ENCODE measurements at regions not wholly inside any gene's neighbourhood (a gene's known extent, or its start where the extent isn't known, plus 50 kb on each side); places are given as distances from the start of the nearest gene placed in this dataset.

- Histone ChIP-seq H3F3A (ENCODE audit: insufficient read depth, low read length, poor library complexity, severe bottlenecking) (no peaks in the 10 kb centered on the region), H3K27ac (ENCODE audit: low read length) (no peak overlapping the region), H3K79me2 (replicated peaks; ENCODE audit: insufficient read depth, low read length) (no peaks in the 10 kb centered on the region), H3K9me2 (ENCODE audit: insufficient read depth, low read length) (no peaks in the 10 kb centered on the region), H3K27me3 (ENCODE audit: insufficient read depth, low read depth, low read length) (no peaks in the 10 kb centered on the region), H3K4me2 (ENCODE audit: low read length) (no peak overlapping the region), H4K20me1 (ENCODE audit: insufficient read depth) (no peaks in the 10 kb centered on the region), H2AFZ (ENCODE audit: low read depth, low read length) (no peak overlapping the region), H3K9ac (ENCODE audit: low read length) (no peak overlapping the region), H3K9me3 (ENCODE audit: low read length) (no peaks in the 10 kb centered on the region), H3K4me3 (ENCODE audit: low read length) (no peak overlapping the region), H3K36me3 (ENCODE audit: insufficient read depth, low read length) (no peaks in the 10 kb centered on the region)
- no peak for TF ChIP-seq TAF1 (IDR thresholded peaks at IDR 0.05; ENCODE audit: low read depth)
- TF ChIP-seq RAD21 (conservative IDR thresholded peaks at IDR 0.05), result no peak
- no peak for TF ChIP-seq POLR2AphosphoS5 (IDR thresholded peaks at IDR 0.05)
- TF ChIP-seq EZH2 (IDR thresholded peaks at IDR 0.05; ENCODE audit: borderline replicate concordance, insufficient read depth, low read length, poor library complexity, severe bottlenecking), result no peak
- TF ChIP-seq REST (IDR thresholded peaks at IDR 0.05; ENCODE audit: borderline replicate concordance), result no peak
- TF ChIP-seq MXI1 (conservative IDR thresholded peaks at IDR 0.05; ENCODE audit: poor library complexity, severe bottlenecking), result no peak
- no peak for TF ChIP-seq SMC3 (conservative IDR thresholded peaks at IDR 0.05; ENCODE audit: poor library complexity)
- TF ChIP-seq CTCF (IDR thresholded peaks at IDR 0.05; ENCODE audit: poor library complexity, severe bottlenecking), result no peak
- TF ChIP-seq EP300 (conservative IDR thresholded peaks at IDR 0.05; ENCODE audit: poor library complexity, severe bottlenecking), result no peak
Measured at GRCh38 chr14:37776791-37777499, 181.5 kb downstream of the TTC6 start.

GRCh38 chr14:37778135-37778943 is 182.9 kb downstream of the TTC6 start:
- Histone ChIP-seq H2AFZ (ENCODE audit: low read depth, low read length) (no peak overlapping the region), H3K36me3 (ENCODE audit: insufficient read depth, low read length) (no peaks in the 10 kb centered on the region), H3K4me3 (ENCODE audit: low read length) (no peak overlapping the region), H3K27me3 (ENCODE audit: insufficient read depth, low read depth, low read length) (no peaks in the 10 kb centered on the region), H3K4me2 (ENCODE audit: low read length) (no peak overlapping the region), H3F3A (ENCODE audit: insufficient read depth, low read length, poor library complexity, severe bottlenecking) (no peaks in the 10 kb centered on the region), H3K79me2 (replicated peaks; ENCODE audit: insufficient read depth, low read length) (no peaks in the 10 kb centered on the region), H4K20me1 (ENCODE audit: insufficient read depth) (no peaks in the 10 kb centered on the region), H3K9ac (ENCODE audit: low read length) (no peak overlapping the region), H3K27ac (ENCODE audit: low read length) (no peak overlapping the region), H3K9me3 (ENCODE audit: low read length) (no peaks in the 10 kb centered on the region), H3K9me2 (ENCODE audit: insufficient read depth, low read length) (no peaks in the 10 kb centered on the region)
- no peak for TF ChIP-seq RAD21 (conservative IDR thresholded peaks at IDR 0.05)
- no peak for TF ChIP-seq EP300 (conservative IDR thresholded peaks at IDR 0.05; ENCODE audit: poor library complexity, severe bottlenecking)
- TF ChIP-seq EZH2 (IDR thresholded peaks at IDR 0.05; ENCODE audit: borderline replicate concordance, insufficient read depth, low read length, poor library complexity, severe bottlenecking), result no peak
- no peak for TF ChIP-seq SMC3 (conservative IDR thresholded peaks at IDR 0.05; ENCODE audit: poor library complexity)
- TF ChIP-seq MXI1 (conservative IDR thresholded peaks at IDR 0.05; ENCODE audit: poor library complexity, severe bottlenecking), result no peak
- no peak for TF ChIP-seq CTCF (IDR thresholded peaks at IDR 0.05; ENCODE audit: poor library complexity, severe bottlenecking)
- no peak for TF ChIP-seq POLR2AphosphoS5 (IDR thresholded peaks at IDR 0.05)
- TF ChIP-seq TAF1 (IDR thresholded peaks at IDR 0.05; ENCODE audit: low read depth), result no peak
- no peak for TF ChIP-seq REST (IDR thresholded peaks at IDR 0.05; ENCODE audit: borderline replicate concordance)

Measured in neural cell (in vitro differentiated cells).